CD4-positive, CD25-positive, alpha-beta regulatory T cell (primary cell): ENCODE measurements at regions not wholly inside any gene's neighbourhood (a gene's known extent, or its start where the extent isn't known, plus 50 kb on each side); places are given as distances from the start of the nearest gene placed in this dataset.

ENCODE experiments used
- ATAC-seq, 2 donors: fragments of 150-1000 bp; cut with Tn5 transposase; one replicate each; pipeline ENCODE4 v1.10.0; 2021; ENCODE audit warnings: low read depth in 2 of 2, moderate number of reproducible peaks in 2 of 2, moderate library complexity in 1 of 2
- DNase-seq, 3 donors: peaks; one replicate each; pipeline versions ENCODE4 v3.0.0 to v3.0.0-alpha.2; 2012 to 2022; ENCODE audit warnings: mixed read lengths in 1 of 3
- H3K27ac ChIP-seq: one replicate; pipeline ENCODE4 v1.7.0; 2013; ENCODE audit warnings: mild to moderate bottlenecking, low read length; ENCODE audit not compliant: insufficient read depth, poor library complexity, severe bottlenecking
- H3K27me3 ChIP-seq: one replicate; pipeline ENCODE4 v1.7.0; 2013; ENCODE audit warnings: low read length; ENCODE audit not compliant: control insufficient read depth, insufficient read depth
- H3K36me3 ChIP-seq: one replicate; pipeline ENCODE4 v1.7.0; 2013; ENCODE audit warnings: mild to moderate bottlenecking, low read length, moderate library complexity; ENCODE audit not compliant: control insufficient read depth, insufficient read depth
- H3K4me1 ChIP-seq: 2 replicates; pipeline ENCODE4 v1.7.0; 2013; ENCODE audit warnings: mild to moderate bottlenecking, low read length; ENCODE audit not compliant: insufficient read depth, control insufficient read depth, poor library complexity, severe bottlenecking
- H3K4me3 ChIP-seq: one replicate; pipeline ENCODE4 v1.7.0; 2013; ENCODE audit warnings: low read depth, mild to moderate bottlenecking, low read length, moderate library complexity
- H3K9me3 ChIP-seq, 2 experiments: 1 replicate in 1 of 2; 2 replicates in 1 of 2; pipeline ENCODE4 v1.7.0; 2013; ENCODE audit warnings: low read length in 2 of 2, mild to moderate bottlenecking in 1 of 2, moderate library complexity in 1 of 2; ENCODE audit not compliant: control insufficient read depth in 2 of 2
- H3K27ac Mint-ChIP-seq, 3 donors: one replicate each; pipeline ENCODE4 v1.8.0; 2020 to 2022; ENCODE audit warnings: mild to moderate bottlenecking in 3 of 3, mixed read lengths in 3 of 3, moderate library complexity in 2 of 3
- H3K27me3 Mint-ChIP-seq: one replicate; pipeline ENCODE4 v1.8.0; 2022; ENCODE audit warnings: mild to moderate bottlenecking, mixed read lengths
- H3K36me3 Mint-ChIP-seq: one replicate; pipeline ENCODE4 v1.8.0; 2020; ENCODE audit warnings: mixed read lengths
- H3K4me1 Mint-ChIP-seq, 4 donors: one replicate each; pipeline ENCODE4 v1.8.0; 2020 to 2022; ENCODE audit warnings: mixed read lengths in 4 of 4, mild to moderate bottlenecking in 1 of 4
- H3K4me3 Mint-ChIP-seq, 4 donors: one replicate each; pipeline ENCODE4 v1.8.0; 2020 to 2022; ENCODE audit warnings: mild to moderate bottlenecking in 4 of 4, mixed read lengths in 4 of 4, moderate library complexity in 3 of 4
- H3K9me3 Mint-ChIP-seq, 7 donors: one replicate each; pipeline ENCODE4 v1.8.0; 2020 to 2022; ENCODE audit warnings: mixed read lengths in 7 of 7, mild to moderate bottlenecking in 3 of 7, moderate library complexity in 2 of 7

GRCh38 chr13:21924958-21925357, 254.1 kb downstream of the FGF9 start:
- Histone ChIP-seq H3K27me3 (no peaks in the 10 kb centered on the region), H3K36me3 (no peaks in the 10 kb centered on the region), H3K27ac (no peak overlapping the region), H3K4me3 (no peak overlapping the region), H3K4me1 (no peaks in the 10 kb centered on the region), H3K9me3 (no peaks in the 10 kb centered on the region)
- Mint-ChIP-seq H3K36me3 (no peaks in the 10 kb centered on the region), H3K9me3 (peaks cover 0 to 2% (median 0%) of the 10 kb centered on the region in 7 donors), H3K4me1 (no peaks in the 10 kb centered on the region), H3K27me3 (no peaks in the 10 kb centered on the region), H3K4me3 (no peak overlapping the region), H3K27ac (no peak overlapping the region)
- ATAC-seq (no peak), DNase-seq (no peak)

GRCh38 chr13:21925720-21926119, 254.8 kb downstream of the FGF9 start:
- no peak overlapping the region for H3K4me3 ChIP-seq
- no peak overlapping the region for H3K27ac ChIP-seq
- no peaks in the 10 kb centered on the region for H3K36me3 ChIP-seq
- no peaks in the 10 kb centered on the region for H3K4me1 ChIP-seq
- Mint-ChIP-seq H3K27me3 (no peaks in the 10 kb centered on the region), H3K27ac (no peak overlapping the region), H3K9me3 (peaks cover 0 to 2% (median 0%) of the 10 kb centered on the region in 7 donors), H3K36me3 (no peaks in the 10 kb centered on the region), H3K4me1 (no peaks in the 10 kb centered on the region), H3K4me3 (no peak overlapping the region)
- DNase-seq = no peak
- H3K27me3 ChIP-seq = no peaks in the 10 kb centered on the region
- no peak for ATAC-seq
- H3K9me3 ChIP-seq = no peaks in the 10 kb centered on the region

GRCh38 chr13:21929400-21929799, 258.5 kb downstream of the FGF9 start:
- ATAC-seq (no peak), DNase-seq (no peak)
- H3K4me3 ChIP-seq = no peak overlapping the region
- peaks cover 0 to 2% (median 0%) of the 10 kb centered on the region in 7 donors for H3K9me3 Mint-ChIP-seq
- no peaks in the 10 kb centered on the region for H3K9me3 ChIP-seq
- no peaks in the 10 kb centered on the region for H3K36me3 Mint-ChIP-seq
- no peaks in the 10 kb centered on the region for H3K4me1 ChIP-seq
- H3K27ac ChIP-seq = no peak overlapping the region
- H3K27me3 ChIP-seq = no peaks in the 10 kb centered on the region
- H3K4me1 Mint-ChIP-seq = no peaks in the 10 kb centered on the region
- peaks cover 4% of the 10 kb centered on the region for H3K27me3 Mint-ChIP-seq
- H3K27ac Mint-ChIP-seq = no peak overlapping the region
- H3K36me3 ChIP-seq = no peaks in the 10 kb centered on the region
- H3K4me3 Mint-ChIP-seq = no peak overlapping the region

- DNase-seq = no peak
- peaks cover 4% of the 10 kb centered on the region for H3K27me3 Mint-ChIP-seq
- no peaks in the 10 kb centered on the region for H3K27me3 ChIP-seq
- H3K4me1 ChIP-seq = no peaks in the 10 kb centered on the region
- ATAC-seq = no peak
- no peak overlapping the region for H3K27ac Mint-ChIP-seq
- H3K36me3 Mint-ChIP-seq = no peaks in the 10 kb centered on the region
- peaks cover 0 to 2% (median 0%) of the 10 kb centered on the region in 7 donors for H3K9me3 Mint-ChIP-seq
- no peaks in the 10 kb centered on the region for H3K36me3 ChIP-seq
- H3K4me3 Mint-ChIP-seq = no peak overlapping the region
- no peak overlapping the region for H3K4me3 ChIP-seq
- no peaks in the 10 kb centered on the region for H3K9me3 ChIP-seq
- H3K4me1 Mint-ChIP-seq = no peaks in the 10 kb centered on the region
- H3K27ac ChIP-seq = no peak overlapping the region
These were observed 259.7 kb downstream of the FGF9 start for GRCh38 chr13:21930536-21930935.

- Mint-ChIP-seq H3K9me3 (peaks cover 0 to 3% (median 0%) of the 10 kb centered on the region in 7 donors), H3K27me3 (peaks cover 4% of the 10 kb centered on the region), H3K4me3 (no peak overlapping the region)
These were observed 261.7 kb downstream of the FGF9 start for GRCh38 chr13:21932578-21932977.

GRCh38 chr13:21932996-21933395, 262.1 kb downstream of the FGF9 start:
- Mint-ChIP-seq H3K4me1 (no peaks in the 10 kb centered on the region), H3K36me3 (no peaks in the 10 kb centered on the region), H3K27me3 (peaks cover 4% of the 10 kb centered on the region), H3K9me3 (peaks cover 0 to 3% (median 0%) of the 10 kb centered on the region in 7 donors), H3K27ac (no peak overlapping the region), H3K4me3 (no peak overlapping the region)
- Histone ChIP-seq H3K27me3 (no peaks in the 10 kb centered on the region), H3K36me3 (no peaks in the 10 kb centered on the region), H3K9me3 (no peaks in the 10 kb centered on the region), H3K27ac (no peak overlapping the region), H3K4me1 (no peaks in the 10 kb centered on the region), H3K4me3 (no peak overlapping the region)
- ATAC-seq = no peak
- DNase-seq = no peak

More at GRCh38 chr13:21932578-21932977, 261.7 kb downstream of the FGF9 start:
- Histone ChIP-seq H3K9me3 (no peaks in the 10 kb centered on the region), H3K4me3 (no peak overlapping the region), H3K36me3 (no peaks in the 10 kb centered on the region), H3K27me3 (no peaks in the 10 kb centered on the region), H3K4me1 (no peaks in the 10 kb centered on the region), H3K27ac (no peak overlapping the region)
- H3K4me1 Mint-ChIP-seq = no peaks in the 10 kb centered on the region
- H3K27ac Mint-ChIP-seq = no peak overlapping the region
- no peaks in the 10 kb centered on the region for H3K36me3 Mint-ChIP-seq
- ATAC-seq = no peak
- DNase-seq = no peak

- Mint-ChIP-seq H3K9me3 (peaks cover 0 to 3% (median 0%) of the 10 kb centered on the region in 7 donors), H3K4me1 (no peaks in the 10 kb centered on the region), H3K4me3 (no peak overlapping the region), H3K27ac (no peak overlapping the region), H3K36me3 (no peaks in the 10 kb centered on the region), H3K27me3 (peaks cover 4% of the 10 kb centered on the region)
- Histone ChIP-seq H3K9me3 (no peaks in the 10 kb centered on the region), H3K27me3 (no peaks in the 10 kb centered on the region), H3K4me3 (no peak overlapping the region), H3K4me1 (no peaks in the 10 kb centered on the region), H3K27ac (no peak overlapping the region), H3K36me3 (no peaks in the 10 kb centered on the region)
- DNase-seq (no peak), ATAC-seq (no peak)
These were observed 263.4 kb downstream of the FGF9 start for GRCh38 chr13:21934284-21934683.

- no peaks in the 10 kb centered on the region for H3K4me1 ChIP-seq
- H3K36me3 Mint-ChIP-seq = no peaks in the 10 kb centered on the region
- H3K4me3 ChIP-seq = no peak overlapping the region
- no peaks in the 10 kb centered on the region for H3K9me3 ChIP-seq
- no peaks in the 10 kb centered on the region for H3K4me1 Mint-ChIP-seq
- no peaks in the 10 kb centered on the region for H3K36me3 ChIP-seq
- no peak overlapping the region for H3K27ac Mint-ChIP-seq
- no peak overlapping the region for H3K27ac ChIP-seq
- H3K27me3 Mint-ChIP-seq = peaks cover 3% of the 10 kb centered on the region
- no peak overlapping the region for H3K4me3 Mint-ChIP-seq
- no peaks in the 10 kb centered on the region for H3K27me3 ChIP-seq
- ATAC-seq = no peak
- H3K9me3 Mint-ChIP-seq = peaks cover 0 to 3% (median 0%) of the 10 kb centered on the region in 7 donors
- no peak for DNase-seq
These were observed 265.8 kb downstream of the FGF9 start for GRCh38 chr13:21936674-21937073.
